HFFc6 (cell line): ENCODE measurements at regions not wholly inside any gene's neighbourhood (a gene's known extent, or its start where the extent isn't known, plus 50 kb on each side); places are given as distances from the start of the nearest gene placed in this dataset.

Experiments
- DNase-seq: peaks from one replicate; pipeline ENCODE4 v3.0.0-alpha.2; 2018
- H3K27ac Mint-ChIP-seq: 2 replicates; pipeline ENCODE4 v1.8.0; 2020; ENCODE audit warnings: mild to moderate bottlenecking, mixed read lengths
- H3K27me3 Mint-ChIP-seq: 2 replicates; pipeline ENCODE4 v1.8.0; 2021; ENCODE audit warnings: mild to moderate bottlenecking, moderate library complexity, mixed read lengths; ENCODE audit not compliant: insufficient read depth
- H3K36me3 Mint-ChIP-seq: 2 replicates; pipeline ENCODE4 v1.8.0; 2021; ENCODE audit warnings: low read depth, mixed read lengths
- H3K4me1 Mint-ChIP-seq: 2 replicates; pipeline ENCODE4 v1.8.0; 2020; ENCODE audit warnings: low read depth, mixed read lengths
- H3K4me3 Mint-ChIP-seq: 2 replicates; pipeline ENCODE4 v1.8.0; 2020; ENCODE audit warnings: mild to moderate bottlenecking, moderate library complexity, mixed read lengths
- H3K9me3 Mint-ChIP-seq: 2 replicates; pipeline ENCODE4 v1.8.0; 2020; ENCODE audit warnings: mild to moderate bottlenecking, mixed read lengths
- TF ChIP-seq, protein P1 (sequence below): fragments of 200-600 bp; sonication (generic); IDR thresholded peaks from 2 replicates; pipeline ENCODE4 v1.5.0; 2021; ENCODE audit warnings: antibody characterized with exemption, mild to moderate bottlenecking

- Mint-ChIP-seq H3K27me3 (no peaks in the 10 kb centered on the region; the same call in 1 of the 2 replicates), H3K36me3 (no peaks in the 10 kb centered on the region), H3K4me3 (no peak overlapping the region), H3K9me3 (no peaks in the 10 kb centered on the region), H3K27ac (no peak overlapping the region), H3K4me1 (peaks cover 24% of the 10 kb centered on the region)
- TF ChIP-seq, protein P1, sequence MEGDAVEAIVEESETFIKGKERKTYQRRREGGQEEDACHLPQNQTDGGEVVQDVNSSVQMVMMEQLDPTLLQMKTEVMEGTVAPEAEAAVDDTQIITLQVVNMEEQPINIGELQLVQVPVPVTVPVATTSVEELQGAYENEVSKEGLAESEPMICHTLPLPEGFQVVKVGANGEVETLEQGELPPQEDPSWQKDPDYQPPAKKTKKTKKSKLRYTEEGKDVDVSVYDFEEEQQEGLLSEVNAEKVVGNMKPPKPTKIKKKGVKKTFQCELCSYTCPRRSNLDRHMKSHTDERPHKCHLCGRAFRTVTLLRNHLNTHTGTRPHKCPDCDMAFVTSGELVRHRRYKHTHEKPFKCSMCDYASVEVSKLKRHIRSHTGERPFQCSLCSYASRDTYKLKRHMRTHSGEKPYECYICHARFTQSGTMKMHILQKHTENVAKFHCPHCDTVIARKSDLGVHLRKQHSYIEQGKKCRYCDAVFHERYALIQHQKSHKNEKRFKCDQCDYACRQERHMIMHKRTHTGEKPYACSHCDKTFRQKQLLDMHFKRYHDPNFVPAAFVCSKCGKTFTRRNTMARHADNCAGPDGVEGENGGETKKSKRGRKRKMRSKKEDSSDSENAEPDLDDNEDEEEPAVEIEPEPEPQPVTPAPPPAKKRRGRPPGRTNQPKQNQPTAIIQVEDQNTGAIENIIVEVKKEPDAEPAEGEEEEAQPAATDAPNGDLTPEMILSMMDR: no peak
- no peak for DNase-seq
Observed at GRCh38 chr4:176565049-176565448, 227.7 kb downstream of the VEGFC start.

DNA sequence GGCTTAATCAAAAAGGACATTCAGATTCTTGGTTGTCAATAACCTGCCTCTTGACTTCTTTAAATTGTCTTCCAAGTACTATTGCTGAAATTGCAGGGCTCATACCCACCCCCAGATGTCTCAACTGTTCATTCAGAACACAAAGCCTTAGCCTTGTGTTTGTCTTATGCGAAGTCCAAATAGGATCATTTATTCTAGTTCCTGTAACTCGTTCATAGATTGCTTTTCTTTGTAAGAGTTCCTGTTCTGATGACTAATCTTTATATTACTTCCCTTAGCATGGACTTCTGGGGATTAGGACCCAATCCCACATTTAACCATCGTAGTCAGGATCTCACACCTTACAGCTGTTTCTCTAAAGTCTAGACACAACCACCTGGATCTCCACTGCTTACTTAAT, 226.0 kb downstream of the VEGFC start:
- Mint-ChIP-seq H3K36me3 (no peaks in the 10 kb centered on the region), H3K9me3 (no peaks in the 10 kb centered on the region), H3K4me1 (peaks cover 14% of the 10 kb centered on the region), H3K27ac (no peak overlapping the region), H3K4me3 (no peak overlapping the region), H3K27me3 (no peaks in the 10 kb centered on the region; the same call in 1 of the 2 replicates)
- TF ChIP-seq, protein P1: no peak
- no peak for DNase-seq

GRCh38 chr4:176568238-176568637, 224.5 kb downstream of the VEGFC start:
- H3K4me3 Mint-ChIP-seq: no peak overlapping the region
- H3K27ac Mint-ChIP-seq: no peak overlapping the region
- H3K9me3 Mint-ChIP-seq: no peaks in the 10 kb centered on the region
- H3K36me3 Mint-ChIP-seq: no peaks in the 10 kb centered on the region
- H3K27me3 Mint-ChIP-seq: no peaks in the 10 kb centered on the region; the same call in 1 of the 2 replicates
- peaks cover 8% of the 10 kb centered on the region for H3K4me1 Mint-ChIP-seq
- DNase-seq: no peak
- TF ChIP-seq, protein P1: no peak

- Mint-ChIP-seq H3K4me1 (peaks cover 7% of the 10 kb centered on the region), H3K27ac (no peak overlapping the region), H3K9me3 (no peaks in the 10 kb centered on the region), H3K27me3 (no peaks in the 10 kb centered on the region), H3K36me3 (no peaks in the 10 kb centered on the region), H3K4me3 (no peak overlapping the region)
- TF ChIP-seq, protein P1: peak; percentile 26; the same call in 1 of the 2 replicates
- no peak for DNase-seq
Observed at GRCh38 chr4:176569301-176569700, 223.4 kb downstream of the VEGFC start.

GRCh38 chr4:176571206-176571605, 221.5 kb downstream of the VEGFC start:
- no peaks in the 10 kb centered on the region; the same call in 1 of the 2 replicates for H3K27me3 Mint-ChIP-seq
- no peak for DNase-seq
- no peaks in the 10 kb centered on the region for H3K9me3 Mint-ChIP-seq
- TF ChIP-seq, protein P1: no peak
- no peak overlapping the region for H3K4me3 Mint-ChIP-seq
- no peaks in the 10 kb centered on the region for H3K36me3 Mint-ChIP-seq
- H3K4me1 Mint-ChIP-seq: peaks cover 5% of the 10 kb centered on the region
- no peak overlapping the region for H3K27ac Mint-ChIP-seq
